ENCODE measurements at regions not wholly inside any gene's neighbourhood (a gene's known extent, or its start where the extent isn't known, plus 50 kb on each side); places are given as distances from the start of the nearest gene placed in this dataset.

DNA sequence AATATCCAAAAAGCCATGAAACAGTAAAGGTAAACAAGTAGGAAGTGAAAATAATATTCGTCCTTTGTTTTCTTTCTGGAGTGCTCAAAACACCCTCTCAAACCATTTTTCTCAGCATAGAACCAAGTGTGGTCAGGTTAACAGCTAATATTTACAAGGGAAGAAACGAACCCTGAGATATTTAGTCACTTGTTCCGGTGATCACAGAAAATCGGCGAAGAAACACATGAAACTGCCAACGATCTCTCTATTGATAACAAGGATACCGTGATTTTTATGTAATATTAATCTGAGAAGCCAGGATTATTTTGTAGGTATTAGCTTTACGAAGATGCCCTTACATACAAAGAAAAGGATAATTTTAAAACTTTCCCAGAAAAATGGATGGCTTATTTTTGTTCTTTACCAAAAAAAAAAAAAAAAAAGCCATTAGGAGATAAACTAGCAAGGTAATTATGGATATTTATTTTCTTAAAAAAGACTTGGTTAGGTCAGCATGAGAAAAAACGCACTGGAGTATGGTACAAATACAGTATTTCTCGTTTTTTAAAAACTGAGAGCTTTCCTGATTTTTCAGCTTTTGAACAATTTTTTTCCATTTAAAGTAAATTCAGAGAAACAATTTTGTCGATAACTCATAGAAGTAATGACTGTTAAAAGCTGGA is 107.3 kb upstream of the HNRNPU start:
- H3K9me3 Mint-ChIP-seq = no peaks in the 10 kb centered on the region
- peak overlapping the region; percentile 92 for H3K4me3 Mint-ChIP-seq
- peaks cover 21% of the 10 kb centered on the region for H3K4me1 Mint-ChIP-seq (ENCODE audit: low read depth)
- peaks cover 2% of the 10 kb centered on the region for H3K27me3 Mint-ChIP-seq (ENCODE audit: insufficient read depth)
- DNase-seq (ENCODE audit: low spot score) = no peak
- H3K36me3 Mint-ChIP-seq (ENCODE audit: low read depth) = peaks cover 3% of the 10 kb centered on the region
- H3K27ac Mint-ChIP-seq = peak overlapping the region; percentile 98
- intact Hi-C loops (cut with micrococcal nuclease) = loop anchor here (1.0 to 10.0 kb wide), 8 partner anchors 170 to 1717 kb away; partner anchors contain the start of genes ADSS2, AKT3 and CEP170

GRCh38 chr1:244970744-244971551 is 106.6 kb upstream of the HNRNPU start:
- peak; percentile 82 for DNase-seq (ENCODE audit: low spot score)
- Mint-ChIP-seq H3K9me3 (no peaks in the 10 kb centered on the region), H3K4me1 (ENCODE audit: low read depth) (peaks cover 21% of the 10 kb centered on the region), H3K27me3 (ENCODE audit: insufficient read depth) (peaks cover 2% of the 10 kb centered on the region), H3K4me3 (peak overlapping the region; percentile 92), H3K27ac (peak overlapping the region; percentile 98), H3K36me3 (ENCODE audit: low read depth) (peaks cover 3% of the 10 kb centered on the region)
- intact Hi-C loops (cut with micrococcal nuclease) = loop anchor here (1.0 to 10.0 kb wide), 13 partner anchors 71 to 1716 kb away; partner anchors contain the start of genes ADSS2, AKT3, CEP170 and HNRNPU

DNA sequence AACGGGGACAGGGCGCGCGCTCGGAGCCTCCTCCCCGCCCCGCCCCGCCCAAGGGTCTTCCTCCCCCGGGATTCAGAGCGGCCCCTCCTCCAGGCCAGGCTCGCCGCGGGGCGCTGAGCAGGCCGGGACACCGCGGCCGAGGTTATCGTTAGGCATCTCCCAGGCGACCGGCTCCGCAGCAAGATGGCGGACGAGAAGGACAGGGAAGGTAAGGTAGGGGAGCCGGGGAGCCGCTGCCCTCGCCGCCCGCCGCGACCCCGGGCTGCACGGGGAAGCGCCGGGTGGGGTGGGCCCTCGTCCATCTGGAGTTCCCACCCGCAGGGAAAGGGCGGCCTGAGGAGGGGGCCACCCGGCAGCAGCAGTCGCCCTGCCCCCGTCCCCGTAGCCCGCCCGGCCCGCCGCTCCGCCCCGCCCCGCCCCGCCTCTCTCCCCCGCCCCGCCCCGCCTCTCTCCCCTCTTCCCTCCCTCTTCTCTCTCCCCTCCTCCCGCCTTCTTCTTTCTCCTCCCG is 105.9 kb upstream of the HNRNPU start:
- Mint-ChIP-seq H3K27ac (peak overlapping the region; percentile 98), H3K9me3 (no peaks in the 10 kb centered on the region), H3K27me3 (ENCODE audit: insufficient read depth) (peaks cover 2% of the 10 kb centered on the region), H3K4me1 (ENCODE audit: low read depth) (peaks cover 21% of the 10 kb centered on the region), H3K4me3 (peak overlapping the region; percentile 93), H3K36me3 (ENCODE audit: low read depth) (peaks cover 3% of the 10 kb centered on the region)
- intact Hi-C loops (cut with micrococcal nuclease) = loop anchor here (1.0 to 10.0 kb wide), 12 partner anchors 72 to 1715 kb away; partner anchors contain the start of genes ADSS2, AKT3, CEP170 and HNRNPU
- peak; percentile 60 for DNase-seq (ENCODE audit: low spot score)

DNA sequence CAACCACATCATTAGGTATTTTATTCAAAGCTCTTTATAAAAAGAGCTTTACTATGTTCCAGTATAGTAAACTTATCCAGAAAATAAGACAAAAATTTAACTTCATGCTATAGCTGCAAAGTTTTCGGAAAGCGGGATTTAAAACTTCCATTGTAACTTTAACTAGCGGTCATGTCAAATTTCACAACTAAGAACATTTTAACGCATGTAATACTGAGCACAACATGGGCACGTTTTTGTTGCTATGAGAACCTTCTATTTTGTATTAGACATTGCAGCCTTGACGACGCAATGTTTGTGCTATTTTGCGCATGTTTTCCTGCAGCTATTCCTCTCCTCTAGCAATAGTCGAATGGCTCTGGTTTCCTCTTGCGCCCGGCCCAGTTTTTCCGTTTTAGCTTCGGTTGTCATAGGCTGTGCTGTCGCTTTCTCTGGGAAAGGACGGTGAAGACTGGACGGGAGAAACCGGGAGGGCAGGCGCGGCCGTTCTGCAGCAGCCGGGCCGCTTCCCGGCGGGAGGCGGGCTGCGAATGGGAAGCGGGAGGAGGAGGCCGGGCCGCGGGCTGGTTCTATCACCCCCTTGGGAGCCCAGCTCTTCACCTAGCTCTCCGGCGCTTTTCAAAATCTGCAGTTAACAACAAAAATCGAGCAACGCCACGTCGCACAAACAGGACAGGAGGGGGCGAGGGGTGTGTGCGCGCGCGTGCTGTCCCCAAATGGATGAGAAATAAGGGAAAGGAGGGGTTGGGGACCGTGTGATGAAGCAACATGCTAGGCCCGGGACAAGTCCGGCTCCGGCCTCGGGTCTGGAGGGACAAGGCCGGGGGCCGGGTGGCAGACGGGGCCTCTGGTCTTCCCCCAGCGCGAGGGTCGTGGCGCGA is 105.3 kb upstream of the HNRNPU start:
- H3K9me3 Mint-ChIP-seq = no peaks in the 10 kb centered on the region
- DNase-seq (ENCODE audit: low spot score) = peak; percentile 45
- peaks cover 24% of the 10 kb centered on the region for H3K4me1 Mint-ChIP-seq (ENCODE audit: low read depth)
- H3K4me3 Mint-ChIP-seq = peak overlapping the region; percentile 93
- intact Hi-C loops (cut with micrococcal nuclease) = loop anchor here (1.0 to 10.0 kb wide), 14 partner anchors 50 to 1715 kb away; partner anchors contain the start of genes ADSS2, AKT3, CEP170 and CNST
- H3K27ac Mint-ChIP-seq = peak overlapping the region; percentile 99
- H3K36me3 Mint-ChIP-seq (ENCODE audit: low read depth) = peaks cover 3% of the 10 kb centered on the region
- H3K27me3 Mint-ChIP-seq (ENCODE audit: insufficient read depth) = peaks cover 2% of the 10 kb centered on the region

DNA sequence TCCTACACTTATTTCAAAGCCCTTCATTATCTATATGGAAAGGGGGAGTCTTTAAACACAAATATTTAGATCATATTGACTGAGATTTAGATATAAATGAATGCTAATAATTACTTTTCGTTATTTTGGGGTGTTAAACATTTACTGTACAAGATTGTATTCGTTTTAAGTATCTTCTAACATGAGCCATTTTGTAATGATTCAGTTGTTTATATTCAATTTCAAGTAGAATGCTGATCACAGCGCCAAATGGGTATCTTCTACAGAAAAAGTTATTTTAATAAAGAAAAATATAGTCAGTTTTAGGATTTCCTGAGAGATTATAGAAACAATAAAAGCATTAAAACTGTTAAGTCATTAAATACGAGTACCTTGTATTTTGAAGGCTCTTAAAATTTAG is 104.5 kb upstream of the HNRNPU start:
- DNase-seq (ENCODE audit: low spot score) = no peak
- Mint-ChIP-seq H3K27me3 (ENCODE audit: insufficient read depth) (peaks cover 2% of the 10 kb centered on the region), H3K36me3 (ENCODE audit: low read depth) (peaks cover 3% of the 10 kb centered on the region), H3K4me3 (peak overlapping the region; percentile 93), H3K4me1 (ENCODE audit: low read depth) (peaks cover 31% of the 10 kb centered on the region), H3K27ac (peak overlapping the region; percentile 99), H3K9me3 (no peaks in the 10 kb centered on the region)
- intact Hi-C loops (cut with micrococcal nuclease) = loop anchor here (1.0 to 10.0 kb wide), 2 partner anchors 50 to 1596 kb away; partner anchors contain the start of genes CNST and TFB2M

- intact Hi-C loops (cut with micrococcal nuclease) = loop anchor here (10.0 kb wide), 1 partner anchor 1596 kb away; the partner anchor contains the start of genes CNST and TFB2M
- H3K27me3 Mint-ChIP-seq (ENCODE audit: insufficient read depth) = peaks cover 2% of the 10 kb centered on the region
Measured at GRCh38 chr1:244968471-244968871, 104.1 kb upstream of the HNRNPU start.

DNA sequence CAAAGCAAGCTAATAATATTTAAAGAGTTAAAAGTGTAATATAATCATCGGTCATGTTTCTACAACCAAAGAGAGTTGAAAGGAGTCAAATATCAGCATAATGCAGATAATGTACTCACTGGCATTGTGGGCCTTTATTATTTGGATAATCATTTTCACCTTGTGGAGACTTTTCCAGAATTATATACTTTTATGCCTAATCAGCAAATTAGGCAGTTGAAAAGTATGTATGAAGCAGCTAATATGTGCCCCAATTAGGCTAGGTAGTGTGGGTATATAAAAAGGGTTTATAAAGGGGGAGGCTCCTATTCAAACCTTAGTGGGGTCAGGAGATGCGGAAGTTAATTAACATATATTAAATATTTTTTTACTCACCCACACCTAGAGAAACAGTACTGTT is 102.8 kb upstream of the HNRNPU start:
- H3K36me3 Mint-ChIP-seq (ENCODE audit: low read depth) = peaks cover 3% of the 10 kb centered on the region
- peaks cover 36% of the 10 kb centered on the region for H3K4me1 Mint-ChIP-seq (ENCODE audit: low read depth)
- H3K4me3 Mint-ChIP-seq = peak overlapping the region; percentile 39
- H3K9me3 Mint-ChIP-seq = no peaks in the 10 kb centered on the region
- H3K27me3 Mint-ChIP-seq (ENCODE audit: insufficient read depth) = peaks cover 2% of the 10 kb centered on the region
- H3K27ac Mint-ChIP-seq = no peak overlapping the region
- intact Hi-C loops (cut with micrococcal nuclease) = loop anchor here (10.0 kb wide), 1 partner anchor 1598 kb away; the partner anchor contains the start of genes CNST and TFB2M
- DNase-seq (ENCODE audit: low spot score) = no peak

More at GRCh38 chr1:244968471-244968871, 104.1 kb upstream of the HNRNPU start:
- Mint-ChIP-seq H3K36me3 (ENCODE audit: low read depth) (peaks cover 3% of the 10 kb centered on the region), H3K27ac (no peak overlapping the region), H3K4me1 (ENCODE audit: low read depth) (peaks cover 35% of the 10 kb centered on the region), H3K4me3 (peak overlapping the region; percentile 56), H3K9me3 (no peaks in the 10 kb centered on the region)
- no peak for DNase-seq (ENCODE audit: low spot score)

DNA sequence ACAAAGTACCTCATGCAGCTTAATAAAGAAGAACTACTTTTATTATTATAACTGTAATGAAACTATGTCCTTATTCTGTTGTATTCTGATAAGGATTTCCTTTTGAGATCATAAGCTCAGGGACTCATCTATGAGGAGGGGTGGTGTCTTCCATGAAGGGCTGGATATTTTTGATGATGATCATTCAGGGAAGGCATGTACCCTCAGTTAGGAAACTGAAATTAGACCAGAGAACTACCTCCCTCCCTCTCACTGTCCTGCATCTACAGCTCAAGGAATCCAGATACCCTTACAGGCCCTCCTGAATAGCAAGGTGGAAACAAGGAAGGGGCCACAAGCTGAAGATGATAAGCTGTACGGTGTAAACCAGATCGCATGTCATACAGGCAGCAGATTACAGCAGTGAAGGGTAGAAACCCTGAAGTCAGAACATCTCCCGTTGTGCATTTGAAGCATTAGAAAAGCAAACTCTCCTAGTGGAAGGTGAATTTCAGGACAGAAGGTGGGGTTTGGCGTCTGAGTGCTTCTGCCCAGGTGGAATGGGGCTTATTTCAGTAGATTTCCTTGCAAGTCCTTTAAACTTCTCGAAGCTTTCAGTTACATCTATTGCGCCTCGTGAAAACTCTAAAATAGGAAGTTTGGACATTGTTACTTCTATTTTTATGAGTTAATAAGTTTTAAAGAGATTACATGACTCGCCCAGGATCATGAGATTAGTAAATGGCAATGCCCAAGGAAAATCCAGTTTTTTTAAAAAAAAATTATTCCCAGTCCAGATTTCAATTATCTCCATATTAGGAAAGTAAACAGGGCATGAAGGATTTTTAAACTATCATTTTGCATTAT is 101.1 kb upstream of the HNRNPU start:
- no peak for DNase-seq (ENCODE audit: low spot score)
- Mint-ChIP-seq H3K27ac (no peak overlapping the region), H3K36me3 (ENCODE audit: low read depth) (peaks cover 2% of the 10 kb centered on the region), H3K9me3 (no peaks in the 10 kb centered on the region), H3K4me1 (ENCODE audit: low read depth) (peaks cover 25% of the 10 kb centered on the region), H3K27me3 (ENCODE audit: insufficient read depth) (peaks cover 4% of the 10 kb centered on the region), H3K4me3 (no peak overlapping the region)
- intact Hi-C loops (cut with micrococcal nuclease) = loop anchor here (10.0 kb wide), 1 partner anchor 1599 kb away; the partner anchor contains the start of genes CNST and TFB2M

DNA sequence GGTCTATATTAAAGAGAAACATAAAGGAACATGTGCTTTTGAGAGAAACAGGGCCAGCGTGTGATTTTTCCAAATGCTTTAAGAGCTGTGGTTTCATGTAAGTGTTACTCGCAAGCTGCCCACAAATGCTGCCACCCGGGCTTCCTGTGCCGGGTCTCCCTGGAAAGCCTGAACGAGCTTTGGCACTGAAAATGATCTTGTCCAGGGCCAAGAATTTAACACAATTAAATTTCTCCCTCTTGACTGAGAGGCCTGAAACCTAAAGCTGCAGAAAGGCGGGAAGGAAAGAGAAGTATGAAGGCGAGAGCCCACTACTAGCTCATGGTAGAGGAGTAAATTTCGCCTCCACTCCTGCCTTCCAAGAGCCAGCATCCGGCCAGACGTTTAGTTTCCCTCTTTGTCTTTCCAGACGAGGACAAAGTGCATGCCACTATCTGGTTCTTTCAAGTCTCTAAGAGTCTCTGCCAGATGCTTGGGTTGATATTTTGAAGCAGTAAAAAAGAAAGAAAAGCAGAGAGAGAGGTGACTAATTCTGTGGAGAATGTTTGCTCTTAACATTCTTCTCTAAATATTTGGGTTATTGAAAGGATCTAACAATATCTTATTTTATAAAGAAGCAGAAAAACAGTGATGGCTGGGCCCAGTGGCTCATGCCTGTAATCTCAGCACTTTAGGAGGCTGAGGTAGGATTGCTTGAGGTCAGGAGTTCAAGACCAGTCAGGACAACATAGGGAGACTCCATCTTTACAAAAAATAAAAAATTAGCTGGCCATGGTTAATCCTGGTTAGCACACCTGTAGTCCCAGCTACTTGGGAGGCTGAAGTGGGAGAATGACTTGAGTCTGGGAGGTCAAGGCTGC is 100.0 kb upstream of the HNRNPU start:
- Mint-ChIP-seq H3K9me3 (no peaks in the 10 kb centered on the region), H3K4me3 (no peak overlapping the region), H3K27ac (no peak overlapping the region), H3K4me1 (ENCODE audit: low read depth) (peaks cover 21% of the 10 kb centered on the region), H3K36me3 (ENCODE audit: low read depth) (no peaks in the 10 kb centered on the region), H3K27me3 (ENCODE audit: insufficient read depth) (peaks cover 1% of the 10 kb centered on the region)
- intact Hi-C loops (cut with micrococcal nuclease) = loop anchor here (5.0 to 10.0 kb wide), 2 partner anchors 1600 to 1968 kb away; partner anchors contain the start of genes AHCTF1, CNST and TFB2M
- no peak for DNase-seq (ENCODE audit: low spot score)

DNA sequence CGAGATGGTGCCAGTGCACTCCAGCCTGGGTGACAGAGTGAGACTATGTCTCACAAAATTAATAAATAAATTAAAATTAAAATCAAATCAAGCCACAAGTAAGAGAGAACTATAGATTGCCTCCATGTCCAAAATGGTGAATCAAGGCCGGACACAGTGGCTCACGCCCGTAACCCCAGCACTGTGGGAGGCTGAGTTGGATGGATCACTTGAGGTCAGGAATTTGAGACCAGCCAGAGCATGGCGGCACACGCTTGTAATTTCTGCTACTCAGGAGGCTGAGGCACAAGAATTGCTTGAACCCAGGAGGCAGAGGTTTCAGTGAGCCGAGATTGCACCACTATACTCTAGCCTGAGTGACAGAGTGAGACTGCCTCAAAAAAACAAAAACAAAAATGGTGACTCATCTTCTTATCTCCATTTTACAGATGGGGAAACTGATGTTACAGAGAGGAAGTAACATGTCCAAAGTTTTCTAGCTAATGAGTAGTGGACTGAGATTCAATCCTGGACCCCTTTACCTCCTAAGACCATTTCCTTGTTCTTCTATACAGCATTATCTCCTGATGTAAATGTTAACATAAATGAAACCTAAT is 99.0 kb upstream of the HNRNPU start:
- intact Hi-C loops (cut with micrococcal nuclease) = loop anchor here (5.0 to 10.0 kb wide), 2 partner anchors 1601 to 1969 kb away; partner anchors contain the start of genes AHCTF1, CNST and TFB2M
- H3K4me1 Mint-ChIP-seq (ENCODE audit: low read depth) = peaks cover 17% of the 10 kb centered on the region
- peaks cover 1% of the 10 kb centered on the region for H3K27me3 Mint-ChIP-seq (ENCODE audit: insufficient read depth)
- no peaks in the 10 kb centered on the region for H3K9me3 Mint-ChIP-seq
- H3K4me3 Mint-ChIP-seq = no peak overlapping the region
- DNase-seq (ENCODE audit: low spot score) = no peak
- H3K36me3 Mint-ChIP-seq (ENCODE audit: low read depth) = no peaks in the 10 kb centered on the region
- H3K27ac Mint-ChIP-seq = no peak overlapping the region
